ENCODE measurements at regions not wholly inside any gene's neighbourhood (a gene's known extent, or its start where the extent isn't known, plus 50 kb on each side); places are given as distances from the start of the nearest gene placed in this dataset.

GRCh38 chr18:32884543-32884942, 111.7 kb upstream of the KLHL14 start:
- 7% methylated on average over 2 of the region's 2 CpGs for WGBS (ENCODE audit: insufficient coverage, insufficient replicate concordance, low lambda C conversion rate, missing lambda C conversion rate)
- DNase-seq (ENCODE audit: low read depth, low spot score) (no peak), ATAC-seq (peak; percentile 62), FAIRE-seq (no peak)
- RAD21 ChIA-PET (ENCODE audit: unreplicated experiment): no interaction called here
- Histone ChIP-seq H3K4me2 (ENCODE audit: control insufficient read depth, insufficient read depth) (no peak overlapping the region), H3K36me3 (ENCODE audit: control insufficient read depth in 2 of 2, insufficient read depth in 2 of 2, low read length in 1 of 2) (no peaks in the 10 kb centered on the region), H3K27me3 (replicated peaks in 1 of 2; ENCODE audit: control insufficient read depth in 2 of 2, insufficient read depth in 2 of 2, low read length in 1 of 2) (no peaks in the 10 kb centered on the region), H4K20me1 (ENCODE audit: control insufficient read depth, insufficient read depth) (no peaks in the 10 kb centered on the region), H3K4me3 (no peak overlapping the region), H3K79me2 (ENCODE audit: control insufficient read depth, insufficient read depth, low read length) (no peaks in the 10 kb centered on the region), H3K4me1 (ENCODE audit: control insufficient read depth, insufficient read depth, low read length) (no peaks in the 10 kb centered on the region), H3K9me3 (replicated peaks; ENCODE audit: control insufficient read depth, insufficient read depth, low read length) (no peaks in the 10 kb centered on the region), H3K27ac (ENCODE audit: control insufficient read depth, insufficient read depth) (no peak overlapping the region), H3K9ac (ENCODE audit: control insufficient read depth, insufficient read depth, low read length) (no peak overlapping the region), H2AFZ (ENCODE audit: control insufficient read depth, low read depth, low read length) (no peak overlapping the region)
- BruUV-seq (replicated peaks): no TSS peak
- POLR2A ChIA-PET: no interaction called here
- intact Hi-C loops (cut with micrococcal nuclease; ENCODE audit: unreplicated experiment): no loop called here
- CTCF ChIA-PET: no interaction called here
- in situ Hi-C loops (cut with MboI): no loop called here
- SMC1A ChIA-PET (ENCODE audit: uncharacterized antibody, unreplicated experiment): no interaction called here
- TF ChIP-seq SPI1 (IDR thresholded peaks at IDR 0.05; ENCODE audit: borderline replicate concordance, insufficient read depth, low read depth, low read length): peak; percentile 16; the same call in 1 of the 2 replicates
- no peak for TF ChIP-seq BCL11A (IDR thresholded peaks at IDR 0.05; ENCODE audit: low read depth, low read length)

GRCh38 chr18:32881009-32881408, 108.2 kb upstream of the KLHL14 start:
- ATAC-seq (no peak), DNase-seq (ENCODE audit: low read depth, low spot score) (no peak), FAIRE-seq (no peak)
- Histone ChIP-seq H3K27me3 (replicated peaks in 1 of 2; ENCODE audit: control insufficient read depth in 2 of 2, insufficient read depth in 2 of 2, low read length in 1 of 2) (no peaks in the 10 kb centered on the region), H3K79me2 (ENCODE audit: control insufficient read depth, insufficient read depth, low read length) (no peaks in the 10 kb centered on the region), H3K27ac (ENCODE audit: control insufficient read depth, insufficient read depth) (no peak overlapping the region), H4K20me1 (ENCODE audit: control insufficient read depth, insufficient read depth) (no peaks in the 10 kb centered on the region), H3K9me3 (replicated peaks; ENCODE audit: control insufficient read depth, insufficient read depth, low read length) (no peaks in the 10 kb centered on the region), H3K4me2 (ENCODE audit: control insufficient read depth, insufficient read depth) (no peak overlapping the region), H3K4me3 (no peak overlapping the region), H3K4me1 (ENCODE audit: control insufficient read depth, insufficient read depth, low read length) (no peaks in the 10 kb centered on the region), H2AFZ (ENCODE audit: control insufficient read depth, low read depth, low read length) (no peak overlapping the region), H3K36me3 (ENCODE audit: control insufficient read depth in 2 of 2, insufficient read depth in 2 of 2, low read length in 1 of 2) (no peaks in the 10 kb centered on the region), H3K9ac (ENCODE audit: control insufficient read depth, insufficient read depth, low read length) (no peak overlapping the region)
- WGBS (ENCODE audit: insufficient coverage, insufficient replicate concordance, low lambda C conversion rate, missing lambda C conversion rate): 12% methylated on average over 4 of the region's 4 CpGs
- ChIA-PET RAD21 (ENCODE audit: unreplicated experiment) (no interaction called here), SMC1A (ENCODE audit: uncharacterized antibody, unreplicated experiment) (no interaction called here), CTCF (no interaction called here), POLR2A (no interaction called here)
- BruUV-seq (replicated peaks): no TSS peak
- TF ChIP-seq SREBF2 (IDR thresholded peaks at IDR 0.05; ENCODE audit: low read length) (no peak), USF2 (IDR thresholded peaks at IDR 0.05; ENCODE audit: borderline replicate concordance, low read depth, low read length) (no peak), SIX5 (IDR thresholded peaks at IDR 0.05; ENCODE audit: low read depth, low read length, severe bottlenecking) (no peak), PRDM15 (CRISPR knock-in tag; IDR thresholded peaks at IDR 0.05) (no peak), KLF5 (IDR thresholded peaks at IDR 0.05; ENCODE audit: partially characterized antibody) (no peak), POLR2A (IDR thresholded peaks at IDR 0.05; ENCODE audit: low read depth, low read length) (no peak), CBX5 (IDR thresholded peaks at IDR 0.05; ENCODE audit: low read depth) (no peak), POLR2AphosphoS5 (IDR thresholded peaks at IDR 0.05; ENCODE audit: low read length) (no peak)
- in situ Hi-C loops (cut with MboI) (no loop called here), intact Hi-C loops (cut with micrococcal nuclease; ENCODE audit: unreplicated experiment) (no loop called here)

Data from GM12878 (cell line).